Upper lobe of left lung (tissue), 4 donors: ENCODE measurements at regions not wholly inside any gene's neighbourhood (a gene's known extent, or its start where the extent isn't known, plus 50 kb on each side); places are given as distances from the start of the nearest gene placed in this dataset.

ENCODE experiments used
- CTCF ChIP-seq, 6 experiments: fragments of 450-650 bp in 4 of 6; fragments of 200-600 bp in 2 of 6; sonication (generic) in 2 of 6; IDR thresholded peaks; one replicate each; pipeline ENCODE4 v1.5.1; 2016 to 2019; ENCODE audit warnings: antibody characterized with exemption in 6 of 6
- POLR2A ChIP-seq, 4 donors: fragments of 450-650 bp; IDR thresholded peaks; one replicate each; pipeline ENCODE4 v1.5.1; 2016 to 2017; ENCODE audit warnings: antibody characterized with exemption in 4 of 4, mild to moderate bottlenecking in 2 of 4
- POLR2AphosphoS5 ChIP-seq, 2 donors: sonication (generic); formaldehyde crosslinking; IDR thresholded peaks; one replicate each; pipeline ENCODE4 v1.5.1; 2017; ENCODE audit warnings: antibody characterized with exemption in 2 of 2

GRCh38 chr4:170425040-170425439, 335.3 kb upstream of the AADAT start:
- no peak for TF ChIP-seq CTCF (IDR thresholded peaks at IDR 0.05)
- TF ChIP-seq POLR2AphosphoS5 (IDR thresholded peaks at IDR 0.05): no peak
- TF ChIP-seq POLR2A (IDR thresholded peaks at IDR 0.05): no peak
